GM21423 (cell line): ENCODE measurements at regions not wholly inside any gene's neighbourhood (a gene's known extent, or its start where the extent isn't known, plus 50 kb on each side); places are given as distances from the start of the nearest gene placed in this dataset.

Experiments
- ATAC-seq: cut with Tn5 transposase; IDR thresholded peaks from one replicate; pipeline ENCODE4 v1.9.1; 2021; ENCODE audit warnings: mild to moderate bottlenecking, moderate library complexity; ENCODE audit not compliant: unreplicated experiment

- no peak for ATAC-seq
Measured at GRCh38 chr3:124089214-124089613, 97.3 kb upstream of the ROPN1 start.

- ATAC-seq: no peak
Measured at GRCh38 chr3:124091716-124092115, 99.8 kb upstream of the ROPN1 start.

GRCh38 chr3:124092811-124093210 is 100.9 kb upstream of the ROPN1 start:
- no peak for ATAC-seq

- ATAC-seq: no peak
Measured at GRCh38 chr3:124094496-124094895, 102.6 kb upstream of the ROPN1 start.

GRCh38 chr3:124097362-124098131 is 105.6 kb upstream of the ROPN1 start:
- no peak for ATAC-seq

GRCh38 chr3:124101643-124102042 is 109.7 kb upstream of the ROPN1 start:
- no peak for ATAC-seq

GRCh38 chr3:124107104-124107890 is 115.4 kb upstream of the ROPN1 start:
- ATAC-seq: no peak

GRCh38 chr3:124108446-124108845 is 116.5 kb upstream of the ROPN1 start:
- ATAC-seq: no peak

GRCh38 chr3:124113485-124113884 is 121.6 kb upstream of the ROPN1 start:
- no peak for ATAC-seq

- ATAC-seq: no peak
Measured at GRCh38 chr3:124115279-124115678, 123.4 kb upstream of the ROPN1 start.

GRCh38 chr3:124115956-124116355 is 124.0 kb upstream of the ROPN1 start:
- no peak for ATAC-seq

GRCh38 chr3:124116906-124117305 is 125.0 kb upstream of the ROPN1 start:
- no peak for ATAC-seq

- ATAC-seq: no peak
Measured at GRCh38 chr3:124117486-124117885, 125.6 kb upstream of the ROPN1 start.

GRCh38 chr3:124118397-124118796 is 126.5 kb upstream of the ROPN1 start:
- ATAC-seq: no peak

GRCh38 chr3:124119056-124119716 is 127.3 kb upstream of the ROPN1 start:
- ATAC-seq: no peak

GRCh38 chr3:124121379-124122312 is 129.7 kb upstream of the ROPN1 start:
- no peak for ATAC-seq

GRCh38 chr3:124125315-124125714 is 133.4 kb upstream of the ROPN1 start:
- ATAC-seq: no peak

- ATAC-seq: no peak
Measured at GRCh38 chr3:124126436-124127023, 134.6 kb upstream of the ROPN1 start.

- ATAC-seq: no peak
Measured at GRCh38 chr3:124131158-124131557, 139.2 kb upstream of the ROPN1 start.

- no peak for ATAC-seq
Measured at GRCh38 chr3:124131580-124131979, 139.7 kb upstream of the ROPN1 start.
